ENCODE measurements at regions not wholly inside any gene's neighbourhood (a gene's known extent, or its start where the extent isn't known, plus 50 kb on each side); places are given as distances from the start of the nearest gene placed in this dataset.

DNA sequence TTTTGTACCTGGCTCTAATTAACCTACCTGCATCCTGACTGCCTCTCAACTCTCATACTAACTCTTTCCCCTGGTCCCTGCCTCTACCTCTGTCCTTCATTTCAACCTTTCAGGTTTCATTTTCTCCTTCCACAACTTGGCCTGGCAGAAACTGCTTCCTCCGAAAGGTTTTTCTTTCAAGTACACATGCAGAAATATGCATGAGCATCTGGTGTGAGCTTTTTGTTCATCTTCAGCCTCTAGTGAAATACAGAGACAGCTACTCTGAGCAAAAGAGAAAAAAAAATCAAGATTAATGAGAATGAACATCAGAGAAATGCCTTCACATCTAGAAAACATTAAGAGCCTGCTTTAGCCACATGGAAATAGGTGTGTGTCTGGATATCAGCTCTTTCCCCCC, 297.9 kb upstream of the PCSK5 start:
- Histone ChIP-seq H3K9me3 (ENCODE audit: control insufficient read depth, low read depth, low read length) (no peaks in the 10 kb centered on the region), H2BK5ac (ENCODE audit: insufficient read length, low read length) (no peak overlapping the region), H3K4me2 (ENCODE audit: insufficient read depth, insufficient read length, low read length) (no peak overlapping the region), H4K91ac (ENCODE audit: insufficient read length, low read depth, low read length) (no peak overlapping the region), H3K18ac (ENCODE audit: insufficient read length, low read depth, low read length) (no peak overlapping the region), H3K23me2 (ENCODE audit: insufficient read length, low read depth, low read length, poor library complexity, severe bottlenecking) (no peaks in the 10 kb centered on the region), H3K23ac (ENCODE audit: insufficient read length, low read depth, low read length) (no peak overlapping the region), H2BK15ac (ENCODE audit: low read depth, low read length) (no peak overlapping the region), H3K27ac (ENCODE audit: insufficient read length, low read depth, low read length) (no peak overlapping the region), H3K9ac (ENCODE audit: extremely low read depth, insufficient read length, low read length) (no peak overlapping the region), H4K5ac (ENCODE audit: insufficient read length, low read depth, low read length) (no peak overlapping the region), H3K14ac (ENCODE audit: insufficient read depth, low read length) (no peak overlapping the region), H3K79me2 (ENCODE audit: insufficient read depth, low read length) (no peaks in the 10 kb centered on the region), H4K20me1 (ENCODE audit: control insufficient read depth, insufficient read depth, insufficient read length) (no peaks in the 10 kb centered on the region), H3K27me3 (ENCODE audit: insufficient read depth, low read length) (no peaks in the 10 kb centered on the region), H2BK120ac (ENCODE audit: low read depth, low read length, poor library complexity, severe bottlenecking) (no peak overlapping the region), H3T11ph (ENCODE audit: low read length) (no peak overlapping the region), H3K4me1 (ENCODE audit: insufficient read depth, low read length) (no peaks in the 10 kb centered on the region), H4K8ac (replicated peaks; ENCODE audit: insufficient read length, low read depth, low read length) (no peak overlapping the region), H3K4ac (ENCODE audit: low read depth, low read length) (no peak overlapping the region), H2BK20ac (ENCODE audit: low read depth, low read length, poor library complexity, severe bottlenecking) (no peak overlapping the region), H3K79me1 (ENCODE audit: insufficient read depth, low read depth, low read length, poor library complexity, severe bottlenecking) (no peaks in the 10 kb centered on the region), H2AK5ac (ENCODE audit: insufficient read length, low read length) (no peak overlapping the region), H3K56ac (ENCODE audit: insufficient read length, low read depth, low read length) (no peak overlapping the region), H2AFZ (ENCODE audit: low read length) (no peak overlapping the region), H2BK12ac (ENCODE audit: insufficient read length, low read depth, low read length) (no peak overlapping the region)
- H3K4me3 Mint-ChIP-seq = no peak overlapping the region
- H3K9me3 Mint-ChIP-seq = peaks cover 0 to 4% of the 10 kb centered on the region in 2 experiments; a peak in 1 of 5 replicates
- no CpG with 5 or more reads among the region's 1 CpG for WGBS (ENCODE audit: extremely low coverage, insufficient read length, low lambda C conversion rate)
- no peaks in the 10 kb centered on the region for H3K36me3 Mint-ChIP-seq (ENCODE audit: insufficient read depth in 1 of 3, low read depth in 3 of 3)
- peak overlapping the region in 1 of 3 experiments; percentile 36; a peak in 1 of 7 replicates for H3K27ac Mint-ChIP-seq
- DNase-seq = no peak
- TF ChIP-seq, protein P1, sequence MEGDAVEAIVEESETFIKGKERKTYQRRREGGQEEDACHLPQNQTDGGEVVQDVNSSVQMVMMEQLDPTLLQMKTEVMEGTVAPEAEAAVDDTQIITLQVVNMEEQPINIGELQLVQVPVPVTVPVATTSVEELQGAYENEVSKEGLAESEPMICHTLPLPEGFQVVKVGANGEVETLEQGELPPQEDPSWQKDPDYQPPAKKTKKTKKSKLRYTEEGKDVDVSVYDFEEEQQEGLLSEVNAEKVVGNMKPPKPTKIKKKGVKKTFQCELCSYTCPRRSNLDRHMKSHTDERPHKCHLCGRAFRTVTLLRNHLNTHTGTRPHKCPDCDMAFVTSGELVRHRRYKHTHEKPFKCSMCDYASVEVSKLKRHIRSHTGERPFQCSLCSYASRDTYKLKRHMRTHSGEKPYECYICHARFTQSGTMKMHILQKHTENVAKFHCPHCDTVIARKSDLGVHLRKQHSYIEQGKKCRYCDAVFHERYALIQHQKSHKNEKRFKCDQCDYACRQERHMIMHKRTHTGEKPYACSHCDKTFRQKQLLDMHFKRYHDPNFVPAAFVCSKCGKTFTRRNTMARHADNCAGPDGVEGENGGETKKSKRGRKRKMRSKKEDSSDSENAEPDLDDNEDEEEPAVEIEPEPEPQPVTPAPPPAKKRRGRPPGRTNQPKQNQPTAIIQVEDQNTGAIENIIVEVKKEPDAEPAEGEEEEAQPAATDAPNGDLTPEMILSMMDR (conservative IDR thresholded peaks at IDR 0.05) = no peak
- no peaks in the 10 kb centered on the region; the same call in 1 of the 2 replicates for H3K27me3 Mint-ChIP-seq (ENCODE audit: low read depth)
- H3K4me1 Mint-ChIP-seq = peaks cover 3 to 4% of the 10 kb centered on the region in 2 experiments

All from H9 (cell line).